HG02870 (cell line): ENCODE measurements at regions not wholly inside any gene's neighbourhood (a gene's known extent, or its start where the extent isn't known, plus 50 kb on each side); places are given as distances from the start of the nearest gene placed in this dataset.

ENCODE experiments used
- ATAC-seq: cut with Tn5 transposase; IDR thresholded peaks from one replicate; pipeline ENCODE4 v1.9.1; 2021; ENCODE audit warnings: mild to moderate bottlenecking, moderate library complexity; ENCODE audit not compliant: unreplicated experiment

GRCh38 chr5:164881442-164881841, 1376.0 kb downstream of the MAT2B start:
- ATAC-seq = no peak

DNA sequence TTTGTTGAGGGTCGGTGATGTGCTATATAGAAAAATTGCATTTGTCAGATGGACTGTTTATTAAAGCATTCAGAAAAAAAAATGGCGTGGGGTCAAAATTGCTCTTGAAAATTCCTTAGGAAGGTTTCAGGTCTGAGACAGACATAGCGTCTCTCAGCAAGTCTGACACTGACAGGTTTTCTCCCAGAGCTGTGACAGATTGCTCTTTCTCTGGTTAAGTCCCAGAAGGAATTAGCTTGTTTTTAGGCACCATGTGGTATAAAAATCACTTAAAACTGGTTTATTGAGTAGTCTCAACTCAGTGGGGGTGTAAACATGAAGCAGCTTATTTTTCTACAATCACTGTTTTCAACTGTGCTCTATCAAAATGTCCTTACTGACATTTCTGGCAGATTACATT, 1379.8 kb downstream of the MAT2B start:
- ATAC-seq = no peak

DNA sequence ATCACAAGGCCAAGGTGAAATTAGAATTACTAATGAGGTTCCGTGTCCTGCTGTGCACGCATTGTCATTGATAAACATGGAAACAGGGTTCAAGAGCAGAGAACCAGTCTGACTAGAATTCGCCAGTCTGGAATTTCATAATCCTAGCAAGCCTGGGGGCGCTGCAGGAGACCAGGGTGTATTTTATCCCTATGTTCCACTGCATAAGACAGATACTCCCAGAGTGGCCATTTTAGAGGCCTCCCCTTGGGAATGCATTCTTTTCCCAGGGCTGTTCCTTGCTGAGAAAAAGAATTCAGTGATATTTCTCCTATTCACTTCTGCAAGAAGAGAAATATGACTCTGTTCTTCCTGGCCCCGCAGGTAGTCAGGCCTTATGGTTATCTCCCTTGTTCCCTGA, 1387.7 kb downstream of the MAT2B start:
- no peak for ATAC-seq

GRCh38 chr5:164898705-164899104, 1393.3 kb downstream of the MAT2B start:
- no peak for ATAC-seq

DNA sequence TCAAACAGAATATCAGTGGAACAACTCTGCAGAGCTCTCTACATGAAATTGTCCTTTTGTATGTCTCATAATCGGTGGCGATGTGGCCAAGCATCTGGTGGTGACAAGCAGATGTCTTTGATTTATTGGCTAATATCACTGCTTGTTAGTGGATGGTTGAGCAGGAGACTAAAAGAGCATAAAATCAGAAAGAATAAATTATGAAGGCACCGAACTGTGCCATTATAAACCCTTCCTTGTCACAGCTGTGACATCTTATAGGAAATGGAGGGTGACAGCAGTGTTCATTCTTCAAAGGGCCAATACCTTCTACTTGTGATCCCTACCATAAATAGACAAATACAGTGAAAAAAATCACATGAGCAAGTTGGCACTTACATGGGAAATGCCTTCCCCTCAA, 1404.3 kb downstream of the MAT2B start:
- no peak for ATAC-seq

DNA sequence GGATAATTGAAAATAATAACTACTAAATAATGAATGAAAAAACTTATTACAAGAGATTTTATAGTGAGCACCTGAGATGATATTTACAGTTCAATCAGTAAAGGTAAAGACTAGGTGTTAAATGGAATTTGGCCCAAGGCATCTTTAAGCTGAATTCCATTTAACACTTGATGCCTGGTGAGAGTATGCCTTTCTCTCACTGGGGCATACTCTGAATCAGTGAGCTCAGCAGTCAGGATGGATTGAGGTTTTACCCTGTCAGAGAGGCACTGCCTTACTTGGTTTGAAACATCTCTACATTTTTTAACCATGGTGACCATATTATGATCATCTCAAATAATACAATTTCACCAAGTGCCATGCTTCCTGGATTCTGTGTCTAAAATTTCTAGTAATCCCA, 1416.3 kb downstream of the MAT2B start:
- no peak for ATAC-seq

DNA sequence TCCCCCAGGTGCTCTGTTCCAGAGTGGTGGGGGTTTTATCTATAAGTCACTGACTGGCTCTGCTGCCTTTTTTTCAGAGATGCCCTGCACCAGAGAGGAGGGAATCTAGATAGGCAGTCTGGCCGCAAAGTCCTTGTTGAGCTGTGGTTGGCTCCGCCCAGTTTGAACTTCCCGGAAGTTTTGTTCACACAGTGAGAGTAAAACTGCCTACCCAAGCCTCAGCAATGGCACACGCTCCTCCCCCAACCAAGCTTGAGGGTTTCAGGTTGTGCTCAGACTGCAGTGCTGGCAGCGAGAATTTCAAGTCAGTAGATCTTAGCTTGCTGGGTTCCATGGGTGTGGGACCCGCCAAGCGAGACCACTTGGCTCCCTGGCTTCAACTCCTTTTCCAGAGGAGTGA, 1428.6 kb downstream of the MAT2B start:
- ATAC-seq = no peak

DNA sequence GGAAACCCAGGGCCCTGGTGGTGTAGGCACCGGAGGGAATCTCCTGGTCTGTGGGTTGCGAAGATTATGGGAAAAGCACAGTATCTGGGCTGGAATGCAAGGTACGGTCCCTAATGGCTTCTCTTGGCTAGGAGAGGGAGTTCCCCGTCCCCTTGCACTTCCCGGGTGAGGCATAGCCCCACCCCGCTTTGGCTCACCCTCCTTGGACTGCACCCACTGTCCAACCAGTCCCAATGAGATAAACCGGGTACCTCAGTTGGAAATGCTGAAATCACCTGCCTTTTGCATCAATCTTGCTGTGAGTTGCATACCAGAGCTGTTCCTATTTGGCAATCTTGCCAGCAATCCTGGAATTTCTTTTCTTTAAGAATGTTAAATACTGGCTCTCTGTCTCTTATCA, 1429.1 kb downstream of the MAT2B start:
- no peak for ATAC-seq

- no peak for ATAC-seq
Observed at GRCh38 chr5:164941132-164941531, 1435.7 kb downstream of the MAT2B start.

GRCh38 chr5:164950927-164951326, 1445.5 kb downstream of the MAT2B start:
- ATAC-seq = no peak

- no peak for ATAC-seq
Observed at GRCh38 chr5:164951570-164951969, 1446.2 kb downstream of the MAT2B start.

DNA sequence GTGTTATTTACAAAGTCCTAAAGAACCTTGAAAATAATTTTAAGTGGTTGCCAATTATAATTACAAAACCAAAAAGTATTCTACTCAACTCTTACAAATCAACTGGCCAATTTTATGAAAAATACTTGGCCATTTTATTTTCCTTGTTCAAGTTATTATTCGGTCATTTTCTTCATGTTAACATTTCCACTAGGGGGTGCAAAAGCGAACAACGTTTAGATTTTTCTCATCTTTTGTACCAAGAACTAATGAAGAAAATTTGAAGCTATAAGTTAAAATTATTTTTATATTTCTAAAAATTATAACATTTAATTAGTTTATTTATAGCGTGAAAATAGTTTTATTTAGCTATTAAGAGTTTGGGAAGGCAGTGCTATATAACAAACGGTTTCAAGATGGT, 1453.3 kb downstream of the MAT2B start:
- ATAC-seq = no peak

DNA sequence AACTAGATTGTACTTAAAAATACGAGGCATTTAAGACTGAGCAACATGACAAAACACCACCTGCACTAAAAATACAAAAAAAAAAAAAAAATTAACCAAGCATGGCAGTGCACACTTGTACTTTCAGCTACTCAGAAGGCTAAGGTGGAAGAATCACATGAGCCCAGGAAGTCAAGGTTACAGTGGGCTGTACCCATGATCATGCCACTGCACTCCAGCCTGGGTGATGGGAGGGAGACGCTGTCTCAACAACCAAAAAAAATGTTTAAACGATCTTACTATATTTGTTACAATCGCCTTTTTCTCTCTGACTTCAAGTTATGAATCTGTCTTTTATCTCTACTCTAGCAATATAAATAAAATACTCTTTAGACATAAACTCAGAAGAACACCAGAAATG, 1454.3 kb downstream of the MAT2B start:
- no peak for ATAC-seq

GRCh38 chr5:164962329-164962961, 1457.0 kb downstream of the MAT2B start:
- ATAC-seq = no peak

GRCh38 chr5:164966611-164967010, 1461.2 kb downstream of the MAT2B start:
- no peak for ATAC-seq

DNA sequence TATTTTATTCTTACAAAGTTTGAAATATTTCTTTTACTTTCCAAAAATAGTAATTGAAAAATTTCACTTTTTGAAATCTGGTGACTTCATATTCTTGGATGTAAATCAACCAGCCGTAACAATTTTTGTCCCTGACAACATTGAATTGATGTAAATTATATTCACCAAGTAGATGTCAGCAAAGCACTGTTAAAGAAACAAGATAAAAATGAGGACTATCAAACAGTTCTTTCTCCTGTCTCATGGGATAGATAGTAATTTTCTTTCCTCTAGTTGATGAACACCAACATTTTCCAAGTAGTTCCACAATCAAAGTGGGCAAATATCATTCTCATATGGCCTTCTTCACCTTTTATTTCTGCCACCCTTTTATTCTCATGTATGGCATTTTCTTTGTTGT, 1461.9 kb downstream of the MAT2B start:
- ATAC-seq = no peak

GRCh38 chr5:164972973-164973372, 1467.6 kb downstream of the MAT2B start:
- no peak for ATAC-seq

- no peak for ATAC-seq
Observed at GRCh38 chr5:164975986-164976385, 1470.6 kb downstream of the MAT2B start.

- ATAC-seq = no peak
Observed at GRCh38 chr5:164980480-164980879, 1475.1 kb downstream of the MAT2B start.

- no peak for ATAC-seq
Observed at GRCh38 chr5:164998142-164998541, 1492.7 kb downstream of the MAT2B start.

- ATAC-seq = no peak
Observed at GRCh38 chr5:164998590-164998989, 1493.2 kb downstream of the MAT2B start.

DNA sequence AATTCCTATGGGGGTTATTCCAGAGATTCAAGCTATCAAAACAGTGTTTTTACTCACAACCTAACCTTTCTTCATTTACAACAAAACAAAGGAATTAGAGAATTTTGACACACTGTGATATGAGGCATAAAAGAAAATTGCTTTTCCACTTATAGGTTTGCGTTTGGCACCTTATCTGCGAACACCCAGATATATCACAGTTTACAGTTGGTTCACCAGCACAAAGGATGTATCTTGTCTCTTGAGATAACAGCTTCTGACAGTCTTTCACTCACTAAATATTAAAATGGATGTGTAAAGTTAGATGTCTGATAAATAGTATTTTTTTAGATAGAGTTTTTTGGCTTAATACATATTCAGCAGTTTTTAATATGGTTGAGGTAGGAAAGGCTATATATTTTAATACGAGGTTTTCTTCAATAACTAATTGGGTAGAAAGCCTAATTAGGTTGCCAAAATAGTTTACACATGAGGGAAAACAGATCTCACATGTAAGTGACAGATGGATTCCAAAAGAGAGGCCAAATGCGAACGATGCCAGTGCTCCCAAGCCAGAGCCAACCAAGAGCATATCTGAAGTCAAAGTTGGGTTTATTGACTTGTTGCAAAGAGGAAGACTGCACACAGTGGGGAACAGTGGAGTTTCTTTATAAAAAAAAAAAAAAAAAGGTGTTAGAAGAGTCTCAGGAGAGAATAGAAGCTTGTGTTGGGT, 1495.2 kb downstream of the MAT2B start:
- no peak for ATAC-seq

- no peak for ATAC-seq
Observed at GRCh38 chr5:165003283-165003682, 1497.9 kb downstream of the MAT2B start.
